Midbrain (tissue), 1 donor: ENCODE measurements at regions not wholly inside any gene's neighbourhood (a gene's known extent, or its start where the extent isn't known, plus 50 kb on each side); places are given as distances from the start of the nearest gene placed in this dataset.

Experiments
- DNase-seq: peaks from one replicate; lab custom pipeline; 2025; lab: John Stamatoyannopoulos, UW

DNA sequence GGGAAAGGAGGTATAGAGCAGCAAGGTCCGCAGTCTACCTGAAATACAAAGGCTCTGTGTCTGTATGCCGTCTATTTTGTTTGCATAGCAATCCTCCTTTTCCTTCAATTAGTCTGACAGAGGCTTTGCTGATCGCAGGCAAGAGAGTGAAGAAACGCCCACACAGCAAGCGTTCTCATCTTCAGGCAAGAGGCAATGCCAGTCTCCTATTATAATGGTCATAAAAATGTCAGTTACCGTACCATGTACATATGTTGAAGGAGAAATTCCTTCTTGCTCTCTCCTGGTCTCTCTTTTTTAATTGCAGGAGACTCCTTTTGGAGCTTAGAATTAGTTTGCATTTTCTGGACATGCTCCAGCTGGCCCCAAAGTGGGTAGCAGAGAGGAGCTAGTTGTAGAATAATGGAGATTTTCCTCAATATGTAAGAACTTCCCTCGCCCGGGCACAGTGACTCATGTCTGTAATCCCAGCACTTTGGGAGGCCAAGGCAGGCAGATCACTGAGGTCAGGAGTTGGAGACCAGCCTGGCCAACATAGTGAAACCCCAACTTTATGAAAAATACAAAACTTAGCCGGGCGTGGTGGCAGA lies 139.5 kb downstream of the PFKFB3 start:
- DNase-seq: no peak

DNA sequence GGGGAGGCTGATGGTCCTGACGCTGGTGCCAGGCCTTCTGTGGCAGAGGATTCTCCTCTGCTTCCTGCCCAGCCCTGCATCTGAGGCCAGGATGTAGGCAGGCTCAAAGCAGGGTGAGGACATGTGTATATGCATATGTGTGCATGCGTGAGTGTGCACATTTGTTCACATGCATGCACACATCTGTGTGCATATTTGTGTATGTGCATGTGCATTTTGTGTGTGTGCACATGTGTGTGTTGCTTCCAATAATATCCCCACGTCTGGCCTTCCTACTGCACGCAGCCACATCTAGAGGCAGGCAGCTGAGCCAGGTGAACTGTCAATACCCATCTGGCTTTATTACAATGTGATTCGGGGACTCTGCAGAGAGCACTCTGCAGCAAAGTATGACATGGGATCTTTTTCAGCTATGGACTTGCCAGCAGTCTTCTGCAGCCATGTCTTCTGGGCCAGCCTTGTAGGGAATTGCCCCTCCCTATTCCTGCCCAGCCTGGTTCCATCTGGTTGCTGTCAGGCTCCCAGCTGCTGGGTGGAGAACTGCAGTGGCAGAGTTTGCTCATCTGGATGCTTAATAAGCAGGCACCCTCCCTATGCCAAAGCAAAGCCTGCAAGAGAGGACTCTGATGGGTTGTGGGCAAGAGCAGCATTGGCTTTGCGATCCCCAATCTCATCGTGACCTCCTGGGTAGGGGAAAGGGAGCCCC lies 140.7 kb downstream of the PFKFB3 start:
- no peak for DNase-seq

DNA sequence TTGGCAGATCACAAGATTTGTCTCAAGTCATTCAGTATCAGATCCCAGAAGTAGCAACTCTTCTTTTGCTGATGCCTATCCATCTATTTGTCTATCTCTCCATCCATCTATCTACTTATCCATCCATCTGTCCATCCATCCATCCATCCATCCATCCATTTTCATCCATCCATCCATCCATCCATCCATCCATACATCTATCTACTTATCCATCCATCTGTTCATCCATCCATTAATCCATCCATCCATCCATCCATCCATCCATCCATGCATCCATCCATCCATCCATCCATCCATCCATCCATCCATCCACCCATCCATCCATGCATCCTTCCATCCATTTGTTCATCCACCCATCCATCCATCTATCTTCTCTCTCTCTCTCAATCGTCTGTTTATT lies 142.7 kb downstream of the PFKFB3 start:
- DNase-seq: no peak

DNA sequence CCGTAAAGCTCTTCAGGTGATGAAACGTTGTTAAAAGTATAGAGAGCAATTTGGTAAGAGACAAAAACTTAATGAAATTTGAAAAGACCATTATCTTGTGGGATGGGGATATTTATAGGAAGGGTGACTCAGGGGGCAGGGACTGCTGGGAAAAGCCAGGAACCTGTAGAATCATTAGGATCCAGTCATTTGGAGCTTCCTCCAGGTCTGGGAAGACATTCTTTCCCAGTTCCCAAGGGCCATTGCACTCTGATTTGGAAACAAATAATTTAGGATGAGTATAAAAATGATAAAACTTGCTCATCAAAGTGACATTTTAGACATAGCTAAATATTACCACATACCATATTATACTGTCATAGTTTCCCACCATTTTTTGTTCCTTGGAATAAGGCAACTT lies 143.9 kb downstream of the PFKFB3 start:
- no peak for DNase-seq

DNA sequence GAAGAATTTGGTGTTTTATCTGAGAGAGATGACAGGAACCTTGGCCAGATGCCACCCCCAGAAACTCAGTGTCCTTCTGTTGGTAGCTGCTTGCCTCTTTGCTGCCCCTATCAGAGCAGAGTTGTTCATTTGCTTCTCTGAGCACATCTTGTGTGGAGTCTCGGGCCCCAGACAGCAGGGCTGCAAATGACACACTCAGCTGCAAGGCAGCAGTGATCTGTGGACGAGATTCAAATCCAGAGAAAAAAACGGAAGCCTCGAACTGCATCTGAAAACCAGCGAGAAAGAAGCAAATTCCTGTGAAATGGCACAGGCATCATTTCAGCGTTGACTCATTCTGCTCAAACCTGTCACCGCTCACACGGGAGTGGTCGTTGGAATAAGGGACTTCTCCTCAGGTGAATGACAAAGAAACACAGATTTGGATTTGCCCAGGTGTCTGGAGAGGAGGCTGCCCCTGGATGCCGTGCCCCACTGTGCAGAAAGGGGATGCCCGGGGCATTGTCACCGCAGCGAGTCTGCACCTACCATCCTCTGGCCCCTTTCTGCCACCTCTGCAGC lies 144.7 kb downstream of the PFKFB3 start:
- peak; percentile 28 for DNase-seq

DNA sequence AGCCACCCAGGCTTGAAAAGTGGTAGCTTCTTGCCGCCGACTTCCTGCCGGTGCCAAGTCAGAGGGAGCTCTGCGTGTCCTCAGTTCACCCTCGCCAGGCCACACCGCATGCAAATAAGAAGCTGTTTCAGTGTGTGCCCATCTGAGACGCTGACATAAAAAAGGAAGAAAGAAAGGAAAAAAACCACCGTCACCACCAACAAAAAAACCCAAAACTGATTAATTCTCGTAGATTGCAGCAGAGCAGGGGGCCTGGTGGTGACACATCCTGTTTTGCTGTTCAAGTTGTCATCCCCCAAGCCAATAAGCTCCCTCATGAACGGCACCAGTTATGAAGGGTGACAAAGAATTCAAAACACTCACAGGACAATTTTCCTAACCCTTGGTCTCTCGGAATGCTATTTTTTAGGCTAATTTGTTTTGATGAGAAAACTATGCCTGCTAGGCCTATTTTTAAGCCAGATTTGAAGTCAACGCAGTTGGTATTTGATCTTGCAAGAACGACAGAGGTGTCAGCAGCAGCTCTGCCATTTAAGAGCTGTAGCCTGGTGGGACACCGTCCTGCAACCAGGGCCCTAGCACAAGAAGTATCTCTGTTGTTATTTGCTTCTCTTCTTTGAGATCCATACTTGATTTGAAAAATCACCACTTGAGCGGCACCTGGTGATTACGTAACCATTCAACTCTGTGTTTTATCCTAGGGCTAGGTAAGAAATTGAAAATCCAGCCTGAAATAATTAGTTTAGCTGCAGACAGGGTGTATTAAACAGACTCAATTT lies 145.6 kb downstream of the PFKFB3 start:
- DNase-seq: peak; percentile 75

DNA sequence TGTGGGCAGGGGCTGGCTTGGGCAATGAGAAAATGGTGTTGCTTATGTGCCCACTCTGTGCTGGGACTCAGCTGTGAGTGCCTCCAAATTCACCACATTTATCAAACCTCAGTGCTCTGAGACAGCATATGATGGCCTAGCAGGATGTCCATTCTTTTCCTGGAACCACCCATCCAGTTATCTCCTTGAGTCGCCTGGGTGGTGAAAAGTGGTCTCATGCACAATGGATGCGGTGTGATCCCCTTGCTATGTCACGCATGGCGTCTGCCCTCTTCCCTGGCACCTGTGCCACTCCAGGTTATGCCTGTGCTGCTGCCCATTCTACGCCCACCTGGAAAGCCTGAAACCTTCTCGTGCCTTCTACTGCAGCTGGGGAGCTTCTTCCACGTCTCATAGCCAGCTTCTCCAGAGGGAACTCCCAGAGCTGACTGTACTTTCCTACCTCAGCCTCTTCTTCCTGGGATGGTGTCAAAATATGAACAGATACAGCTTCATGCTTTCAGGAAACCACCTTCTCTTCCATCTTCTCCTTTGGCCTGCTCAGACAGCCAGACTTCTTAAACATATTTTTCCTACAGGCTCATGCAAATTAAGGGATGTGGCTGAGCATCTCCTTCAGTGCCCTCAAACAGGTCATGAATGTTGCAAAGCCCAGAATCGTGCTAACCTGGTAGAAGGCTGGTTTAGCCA lies 147.3 kb downstream of the PFKFB3 start:
- DNase-seq: no peak

DNA sequence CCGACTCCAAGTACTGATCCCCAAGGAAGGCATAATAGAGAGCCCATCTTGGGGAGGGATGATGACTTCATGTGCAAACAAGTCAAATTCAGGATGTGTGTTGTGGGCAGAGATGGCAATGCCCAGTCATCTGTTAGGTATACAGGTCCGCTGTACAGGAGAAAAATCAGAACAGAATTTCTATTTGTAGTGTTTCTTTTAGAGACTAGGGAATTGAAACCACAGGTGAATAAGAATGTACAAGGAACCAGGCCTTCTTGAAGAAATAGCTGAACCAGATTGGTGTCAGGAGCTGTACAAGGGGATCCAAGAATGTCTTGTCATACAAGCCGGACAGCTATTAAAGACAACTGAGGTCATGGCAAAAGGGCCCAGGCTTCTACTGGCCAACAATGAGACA lies 147.9 kb downstream of the PFKFB3 start:
- DNase-seq: no peak

DNA sequence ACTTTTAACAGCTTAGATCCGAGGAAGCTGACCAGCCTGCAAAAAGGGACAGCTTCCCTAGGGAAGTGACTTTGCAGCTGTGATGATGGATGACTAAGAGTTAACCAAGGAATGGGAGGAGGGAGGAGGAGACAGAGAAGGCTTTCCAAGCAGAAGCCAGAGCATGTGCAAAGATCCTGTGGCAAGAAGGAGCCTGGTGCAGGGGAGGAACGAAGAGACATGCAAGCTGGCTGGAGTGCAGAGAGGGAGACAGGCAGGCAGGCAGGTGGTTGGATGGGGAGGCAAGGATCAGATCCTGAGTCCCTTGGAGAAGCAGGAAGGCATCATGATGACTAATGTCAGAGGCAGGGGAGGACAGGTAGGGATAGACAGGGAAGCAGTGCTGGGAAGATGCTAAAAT lies 148.8 kb downstream of the PFKFB3 start:
- no peak for DNase-seq

DNA sequence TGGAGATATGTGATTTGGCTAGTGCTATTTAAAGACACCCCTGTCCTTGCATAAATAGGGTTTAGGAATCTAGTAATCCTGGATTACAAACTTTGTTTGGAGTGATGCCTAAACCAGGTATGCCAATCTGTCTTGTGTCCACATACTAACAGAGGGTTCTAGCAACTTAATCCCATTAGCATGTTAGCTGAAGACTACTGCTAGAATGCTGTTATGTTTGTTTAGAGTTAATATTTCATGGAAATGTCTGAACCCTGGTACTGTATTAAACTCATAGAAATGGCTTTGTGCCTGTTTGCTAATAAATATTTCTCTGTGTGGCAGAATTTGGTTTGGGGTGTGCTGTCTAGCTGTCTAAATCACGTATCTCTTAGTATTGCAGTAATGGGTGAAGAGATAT lies 150.8 kb downstream of the PFKFB3 start:
- no peak for DNase-seq

DNA sequence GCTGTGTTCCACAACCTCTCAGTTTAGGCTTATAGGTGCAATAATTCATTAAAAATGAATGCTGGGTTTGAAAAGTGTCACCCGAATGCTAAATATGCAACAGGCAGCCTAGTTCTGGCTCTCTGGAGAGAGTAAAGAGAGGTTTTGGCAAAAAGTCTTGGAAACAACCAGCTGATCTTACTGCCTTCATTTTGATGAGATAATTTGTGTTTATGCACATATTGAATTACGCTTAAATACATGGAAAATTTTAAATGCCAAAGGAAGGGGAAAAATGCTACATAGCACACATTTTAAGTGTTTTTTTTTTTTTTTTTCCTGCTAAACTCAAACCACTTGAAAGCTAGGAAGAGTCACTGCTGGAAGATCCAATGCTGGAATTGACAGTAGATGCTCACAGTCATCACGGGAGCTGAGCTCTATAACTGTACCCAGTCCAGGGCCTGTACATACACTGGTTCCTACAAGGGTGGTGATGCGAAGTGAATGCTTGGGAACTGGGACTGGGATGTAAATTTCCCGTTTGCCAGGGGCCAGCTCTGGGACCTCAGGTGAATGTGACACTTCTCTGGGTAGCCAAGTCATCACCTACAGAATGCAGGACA lies 151.5 kb downstream of the PFKFB3 start:
- DNase-seq: no peak

DNA sequence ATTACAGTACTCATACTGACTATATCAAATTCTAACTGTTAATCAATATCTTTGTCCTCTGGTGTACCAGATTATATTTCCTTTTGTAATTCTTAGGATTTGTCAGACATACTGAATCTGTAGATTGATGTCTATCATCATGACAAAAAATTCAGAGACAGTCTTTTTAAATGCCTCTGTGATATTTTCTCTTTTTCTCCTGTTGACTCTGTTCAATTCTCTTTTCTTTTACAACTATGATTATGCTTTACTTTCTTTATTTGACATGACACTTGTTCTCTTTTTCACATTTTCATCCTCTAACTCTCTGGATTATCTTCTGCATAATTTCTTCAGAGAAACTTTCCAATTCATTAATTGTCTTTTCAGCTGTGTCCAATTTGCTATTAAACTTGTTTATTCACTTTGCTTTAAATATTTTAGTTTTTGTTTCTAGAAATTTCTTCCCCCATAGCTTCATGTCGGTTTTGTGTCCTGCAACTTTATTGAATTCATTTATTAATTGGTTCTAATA lies 153.6 kb downstream of the PFKFB3 start:
- no peak for DNase-seq

DNA sequence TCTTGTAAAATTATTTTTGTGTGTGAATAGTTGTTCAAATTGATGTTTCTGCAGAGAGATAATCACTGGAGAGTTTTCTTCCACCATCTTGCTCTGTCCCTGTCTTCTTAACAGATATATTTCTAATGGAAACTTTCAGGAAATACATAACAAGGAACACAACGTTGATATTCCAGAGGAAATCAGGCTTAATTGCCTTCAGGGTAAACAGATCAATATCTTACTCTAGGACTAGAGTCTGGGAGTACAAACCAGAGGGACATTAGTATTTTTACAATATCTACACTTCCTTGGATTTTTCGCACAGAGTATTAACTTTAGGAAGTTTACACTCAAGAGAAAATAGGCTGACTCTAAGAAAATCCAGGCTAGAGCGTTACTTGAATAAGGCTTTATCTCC lies 159.1 kb downstream of the PFKFB3 start:
- no peak for DNase-seq

DNA sequence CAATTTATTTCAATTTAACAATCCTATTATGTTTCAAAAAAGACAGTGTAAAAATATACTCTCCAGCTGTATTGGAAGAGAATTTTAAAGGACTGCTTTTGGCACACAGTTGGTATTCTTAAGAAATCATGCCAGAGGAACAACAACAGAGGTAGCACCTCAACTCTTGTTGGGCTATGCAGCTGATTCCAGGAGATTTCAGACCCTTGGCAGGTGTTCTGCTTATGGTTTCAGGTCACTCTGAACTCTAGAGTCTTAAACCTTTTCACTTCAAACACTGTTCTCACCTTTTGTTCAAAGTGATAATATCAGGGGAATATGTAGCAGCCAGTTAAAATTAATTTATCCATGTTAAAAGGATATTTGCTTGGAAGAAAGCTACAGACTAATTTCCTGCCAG lies 160.1 kb downstream of the PFKFB3 start:
- no peak for DNase-seq

DNA sequence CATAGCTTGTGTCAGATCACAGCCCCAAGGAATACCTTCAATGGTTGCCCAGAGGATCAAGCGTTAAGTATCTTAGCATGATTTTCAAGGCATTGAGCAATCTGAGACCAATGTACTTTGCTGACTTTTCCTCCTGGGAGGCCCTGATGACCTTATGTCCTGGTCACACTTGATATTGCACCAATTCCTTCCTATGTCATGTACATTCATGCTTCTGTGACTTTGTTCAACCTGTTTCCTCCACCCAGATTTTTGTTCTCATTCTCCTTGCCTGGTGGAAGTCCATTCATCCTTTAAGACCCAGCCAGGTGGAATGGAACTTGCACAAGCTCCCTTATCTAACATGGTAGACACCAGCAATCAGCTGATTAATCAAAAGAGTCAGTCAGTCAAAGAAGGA lies 160.8 kb downstream of the PFKFB3 start:
- DNase-seq: no peak

DNA sequence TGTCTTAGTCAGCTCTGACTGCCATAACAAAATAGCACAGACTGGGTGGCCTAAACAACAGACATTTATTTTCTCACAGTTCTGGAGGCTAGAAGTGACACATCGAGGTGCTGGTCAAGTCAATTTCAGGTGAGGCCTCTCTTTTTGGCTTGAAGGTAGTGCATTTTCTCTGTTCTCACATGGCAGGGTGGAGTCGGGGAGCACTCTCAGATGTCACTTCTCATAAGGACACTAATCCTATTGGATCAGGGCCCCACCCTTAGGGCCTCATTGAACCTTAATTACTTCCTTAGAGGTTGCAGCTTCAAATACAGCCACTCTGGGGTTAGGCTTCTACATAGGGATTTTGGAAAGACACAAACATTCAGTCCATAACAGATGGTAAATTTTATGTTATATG lies 161.6 kb downstream of the PFKFB3 start:
- no peak for DNase-seq

DNA sequence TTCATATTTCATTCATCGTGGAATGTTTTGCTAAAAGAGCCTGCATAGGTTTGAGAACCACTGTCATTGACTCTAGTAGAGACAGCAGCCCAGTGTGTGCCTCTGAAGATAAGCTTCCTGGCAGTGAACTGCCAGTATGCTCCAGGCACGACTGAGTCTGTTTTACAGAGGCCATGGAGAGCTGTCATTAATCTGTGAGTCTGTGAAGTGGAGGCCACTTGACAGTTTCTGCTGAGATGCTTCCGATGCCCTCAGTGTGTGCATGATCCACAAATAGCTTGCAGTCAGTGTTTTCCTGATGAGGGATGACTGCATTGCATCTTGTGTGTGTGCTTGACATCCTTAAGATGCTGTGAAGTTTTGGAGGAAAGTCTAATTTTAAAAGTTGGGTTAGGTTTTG lies 162.2 kb downstream of the PFKFB3 start:
- no peak for DNase-seq

DNA sequence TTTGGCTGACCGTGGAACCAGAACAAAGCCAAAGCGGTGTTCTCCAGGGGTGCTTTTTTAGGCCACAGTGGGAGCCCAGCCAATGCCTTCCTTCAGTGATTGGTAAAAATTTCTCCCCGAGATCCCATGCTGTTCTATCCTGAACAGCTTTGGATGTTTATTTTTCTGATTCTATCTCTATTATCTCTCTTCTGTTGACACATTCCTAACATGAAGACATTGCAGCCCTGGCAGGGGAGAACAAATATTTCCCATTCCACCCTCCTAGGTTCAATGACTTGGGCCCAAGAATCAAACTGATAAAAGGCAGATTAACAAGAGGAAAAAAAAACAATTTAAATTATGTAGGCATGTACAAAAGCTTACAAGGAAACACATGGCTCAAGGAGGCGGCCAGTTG lies 162.7 kb downstream of the PFKFB3 start:
- DNase-seq: no peak
